ENCODE measurements at regions not wholly inside any gene's neighbourhood (a gene's known extent, or its start where the extent isn't known, plus 50 kb on each side); places are given as distances from the start of the nearest gene placed in this dataset.

DNA sequence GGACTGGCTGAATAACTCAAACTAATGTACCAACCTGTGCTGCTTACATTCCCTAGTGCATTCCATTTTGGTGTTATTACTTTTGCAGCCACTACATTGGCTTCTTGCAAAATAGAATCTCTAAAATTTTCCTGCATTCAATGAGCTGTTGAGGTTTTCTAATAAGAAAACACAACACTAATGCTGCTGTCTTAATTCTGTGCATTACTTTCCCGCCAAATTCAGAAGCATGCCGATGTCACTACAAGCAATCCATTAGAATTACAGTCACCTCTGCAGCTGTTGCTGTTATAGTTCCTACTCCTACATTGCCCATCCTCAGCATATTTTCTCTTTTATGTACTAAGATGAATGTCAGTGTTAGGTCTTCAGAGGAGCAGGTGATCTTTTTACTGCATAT, 359.5 kb downstream of the HACE1 start:
- TF ChIP-seq, protein P1, sequence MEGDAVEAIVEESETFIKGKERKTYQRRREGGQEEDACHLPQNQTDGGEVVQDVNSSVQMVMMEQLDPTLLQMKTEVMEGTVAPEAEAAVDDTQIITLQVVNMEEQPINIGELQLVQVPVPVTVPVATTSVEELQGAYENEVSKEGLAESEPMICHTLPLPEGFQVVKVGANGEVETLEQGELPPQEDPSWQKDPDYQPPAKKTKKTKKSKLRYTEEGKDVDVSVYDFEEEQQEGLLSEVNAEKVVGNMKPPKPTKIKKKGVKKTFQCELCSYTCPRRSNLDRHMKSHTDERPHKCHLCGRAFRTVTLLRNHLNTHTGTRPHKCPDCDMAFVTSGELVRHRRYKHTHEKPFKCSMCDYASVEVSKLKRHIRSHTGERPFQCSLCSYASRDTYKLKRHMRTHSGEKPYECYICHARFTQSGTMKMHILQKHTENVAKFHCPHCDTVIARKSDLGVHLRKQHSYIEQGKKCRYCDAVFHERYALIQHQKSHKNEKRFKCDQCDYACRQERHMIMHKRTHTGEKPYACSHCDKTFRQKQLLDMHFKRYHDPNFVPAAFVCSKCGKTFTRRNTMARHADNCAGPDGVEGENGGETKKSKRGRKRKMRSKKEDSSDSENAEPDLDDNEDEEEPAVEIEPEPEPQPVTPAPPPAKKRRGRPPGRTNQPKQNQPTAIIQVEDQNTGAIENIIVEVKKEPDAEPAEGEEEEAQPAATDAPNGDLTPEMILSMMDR (IDR thresholded peaks at IDR 0.05; ENCODE audit: insufficient read depth, low read length, poor library complexity, severe bottlenecking): no peak
- TF ChIP-seq EZH2phosphoT487 (conservative IDR thresholded peaks at IDR 0.05; ENCODE audit: low read length): no peak
